Astrocyte of the cerebellum (primary cell): ENCODE measurements at regions not wholly inside any gene's neighbourhood (a gene's known extent, or its start where the extent isn't known, plus 50 kb on each side); places are given as distances from the start of the nearest gene placed in this dataset.

Source experiments
- DNase-seq: peaks from one replicate; pipeline ENCODE4 v3.0.0-alpha.2; 2011; ENCODE audit warnings: low read depth
- H3K4me3 ChIP-seq: 2 replicates; pipeline ENCODE4 v1.5.1; 2011; ENCODE audit warnings: mild to moderate bottlenecking, low read depth, low read length, moderate library complexity
- CTCF ChIP-seq: IDR thresholded peaks from 2 replicates; pipeline ENCODE4 v1.5.1; 2012; ENCODE audit warnings: low read length, low read depth, moderate library complexity, mild to moderate bottlenecking; ENCODE audit errors: missing control alignments
- in situ Hi-C: cut with HindIII; loops from 2 replicates; pipeline ENCODE4 v1.10.0; 2017; ENCODE audit warnings: low sequenced_read_pairs

GRCh38 chr2:56128235-56128634, 55.6 kb upstream of the CCDC85A start:
- no peak overlapping the region for H3K4me3 ChIP-seq
- in situ Hi-C loops = no loop called here
- DNase-seq = no peak
- TF ChIP-seq CTCF = no peak

- no peak overlapping the region for H3K4me3 ChIP-seq
- DNase-seq = peak; percentile 40
- TF ChIP-seq CTCF = peak; percentile 94
- in situ Hi-C loops = no loop called here
Measured at GRCh38 chr2:56130463-56131070, 53.2 kb upstream of the CCDC85A start.

- DNase-seq = peak; percentile 39
- in situ Hi-C loops = no loop called here
- peak; percentile 44 for TF ChIP-seq CTCF
- no peak overlapping the region for H3K4me3 ChIP-seq
Measured at GRCh38 chr2:56132138-56132537, 51.7 kb upstream of the CCDC85A start.

GRCh38 chr2:56133441-56133840, 50.3 kb upstream of the CCDC85A start:
- in situ Hi-C loops = no loop called here
- DNase-seq = no peak
- no peak overlapping the region for H3K4me3 ChIP-seq
- no peak for TF ChIP-seq CTCF

GRCh38 chr2:56133931-56134629, 49.7 kb upstream of the CCDC85A start:
- no peak for TF ChIP-seq CTCF
- no peak for DNase-seq
- H3K4me3 ChIP-seq = no peak overlapping the region
- in situ Hi-C loops = no loop called here
